ENCODE measurements at regions not wholly inside any gene's neighbourhood (a gene's known extent, or its start where the extent isn't known, plus 50 kb on each side); places are given as distances from the start of the nearest gene placed in this dataset.

DNA sequence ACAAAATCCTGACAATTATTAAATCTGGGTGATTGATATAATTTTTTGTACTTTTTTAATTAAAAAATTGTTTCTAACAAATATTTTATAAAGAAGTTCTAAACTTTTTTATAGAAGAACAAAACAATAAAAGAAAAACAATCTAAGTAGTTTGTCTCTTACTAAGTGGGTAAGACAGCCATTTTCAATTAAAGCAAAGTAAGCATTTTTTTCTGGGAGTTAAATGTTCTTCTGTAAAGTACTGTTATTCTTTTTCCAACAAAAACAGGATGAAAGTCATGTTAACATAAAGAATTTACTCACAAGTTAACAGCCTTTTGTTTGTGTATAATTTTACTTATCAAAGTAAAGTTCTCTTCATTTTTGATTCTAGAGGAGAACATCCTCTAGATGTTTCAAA, 1029.9 kb downstream of the JRKL start:
- ChIA-PET CTCF (no interaction called here), POLR2A (no interaction called here)
- H3K4me1 ChIP-seq: no peaks in the 10 kb centered on the region
- no TSS peak for BruUV-seq (replicated peaks)
- no peaks in the 10 kb centered on the region for H3K9me3 Mint-ChIP-seq (ENCODE audit: unreplicated experiment)
- peaks cover 3% of the 10 kb centered on the region for H3K27me3 Mint-ChIP-seq (ENCODE audit: insufficient read depth, unreplicated experiment)
- DNase-seq: no peak
- no peak overlapping the region for H3K4me3 Mint-ChIP-seq (ENCODE audit: unreplicated experiment)
- no peaks in the 10 kb centered on the region for H3K4me1 Mint-ChIP-seq (ENCODE audit: low read depth, unreplicated experiment)
- H3K27me3 ChIP-seq (replicated peaks; ENCODE audit: control insufficient read depth, insufficient read depth, low read length): no peaks in the 10 kb centered on the region
- no peaks in the 10 kb centered on the region for H3K36me3 ChIP-seq (ENCODE audit: control insufficient read depth, insufficient read depth, low read length)
- no peaks in the 10 kb centered on the region for H3K9me3 ChIP-seq
- H3K36me3 Mint-ChIP-seq (ENCODE audit: insufficient read depth, unreplicated experiment): no peaks in the 10 kb centered on the region
- no peak overlapping the region for H3K4me3 ChIP-seq (ENCODE audit: low read depth, low read length)
- intact Hi-C loops (cut with micrococcal nuclease; ENCODE audit: unreplicated experiment): no loop called here
- no peak overlapping the region for H3K27ac Mint-ChIP-seq (ENCODE audit: unreplicated experiment)
- no peak for TF ChIP-seq CTCF (IDR thresholded peaks at IDR 0.05; ENCODE audit: insufficient read depth in 1 of 2, low read depth in 1 of 2, low read length in 1 of 2, severe bottlenecking in 1 of 2, unreplicated experiment in 1 of 2)

DNA sequence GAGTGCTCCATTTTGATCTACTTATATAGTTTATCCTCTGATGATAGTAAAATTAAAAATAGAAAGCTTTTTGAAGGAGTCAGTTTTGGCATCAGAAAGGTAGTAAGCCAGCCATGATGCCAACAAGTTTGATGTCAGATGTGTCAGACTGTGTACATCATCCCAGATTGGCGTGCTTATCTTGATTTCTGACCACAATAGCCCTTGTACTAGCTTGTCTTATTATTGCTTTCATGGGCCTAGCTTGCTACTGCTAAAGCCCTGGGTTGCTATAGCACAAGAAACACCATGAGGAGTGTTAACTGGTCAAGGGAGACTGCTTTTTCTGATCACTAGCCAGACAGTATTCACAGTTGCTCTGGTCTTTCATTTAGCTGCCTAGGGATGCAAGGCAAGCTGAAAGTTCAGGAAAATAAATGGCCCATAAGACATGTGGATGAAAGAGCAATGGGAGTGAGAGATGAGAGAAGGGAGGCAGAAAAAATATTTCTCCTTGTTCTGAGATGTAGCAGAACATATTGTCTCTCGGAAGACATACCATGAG, 1038.5 kb downstream of the JRKL start:
- peaks cover 2% of the 10 kb centered on the region for H3K27me3 Mint-ChIP-seq (ENCODE audit: insufficient read depth, unreplicated experiment)
- H3K27ac Mint-ChIP-seq (ENCODE audit: unreplicated experiment): no peak overlapping the region
- ChIA-PET POLR2A (no interaction called here), CTCF (no interaction called here)
- H3K4me3 Mint-ChIP-seq (ENCODE audit: unreplicated experiment): no peak overlapping the region
- TF ChIP-seq CTCF (IDR thresholded peaks at IDR 0.05; ENCODE audit: insufficient read depth in 1 of 2, low read depth in 1 of 2, low read length in 1 of 2, severe bottlenecking in 1 of 2, unreplicated experiment in 1 of 2): no peak
- intact Hi-C loops (cut with micrococcal nuclease; ENCODE audit: unreplicated experiment): no loop called here
- H3K4me3 ChIP-seq (ENCODE audit: low read depth, low read length): no peak overlapping the region
- no peaks in the 10 kb centered on the region for H3K4me1 Mint-ChIP-seq (ENCODE audit: low read depth, unreplicated experiment)
- H3K36me3 Mint-ChIP-seq (ENCODE audit: insufficient read depth, unreplicated experiment): no peaks in the 10 kb centered on the region
- H3K9me3 Mint-ChIP-seq (ENCODE audit: unreplicated experiment): no peaks in the 10 kb centered on the region
- no peaks in the 10 kb centered on the region for H3K9me3 ChIP-seq
- H3K27me3 ChIP-seq (replicated peaks; ENCODE audit: control insufficient read depth, insufficient read depth, low read length): no peaks in the 10 kb centered on the region; the same call in 1 of the 2 replicates
- no peak for DNase-seq
- H3K36me3 ChIP-seq (ENCODE audit: control insufficient read depth, insufficient read depth, low read length): no peaks in the 10 kb centered on the region
- no TSS peak for BruUV-seq (replicated peaks)
- no peaks in the 10 kb centered on the region for H3K4me1 ChIP-seq

GRCh38 chr11:97430877-97431276, 1041.1 kb downstream of the JRKL start:
- ChIA-PET POLR2A (no interaction called here), CTCF (no interaction called here)
- Mint-ChIP-seq H3K27ac (ENCODE audit: unreplicated experiment) (no peak overlapping the region), H3K9me3 (ENCODE audit: unreplicated experiment) (no peaks in the 10 kb centered on the region), H3K4me3 (ENCODE audit: unreplicated experiment) (no peak overlapping the region), H3K4me1 (ENCODE audit: low read depth, unreplicated experiment) (no peaks in the 10 kb centered on the region), H3K36me3 (ENCODE audit: insufficient read depth, unreplicated experiment) (no peaks in the 10 kb centered on the region), H3K27me3 (ENCODE audit: insufficient read depth, unreplicated experiment) (peaks cover 2% of the 10 kb centered on the region)
- Histone ChIP-seq H3K36me3 (ENCODE audit: control insufficient read depth, insufficient read depth, low read length) (no peaks in the 10 kb centered on the region), H3K4me1 (no peaks in the 10 kb centered on the region), H3K4me3 (ENCODE audit: low read depth, low read length) (no peak overlapping the region), H3K27me3 (replicated peaks; ENCODE audit: control insufficient read depth, insufficient read depth, low read length) (no peaks in the 10 kb centered on the region; the same call in 1 of the 2 replicates), H3K9me3 (no peaks in the 10 kb centered on the region)
- intact Hi-C loops (cut with micrococcal nuclease; ENCODE audit: unreplicated experiment): no loop called here
- BruUV-seq (replicated peaks): no TSS peak
- no peak for DNase-seq
- no peak for TF ChIP-seq CTCF (IDR thresholded peaks at IDR 0.05; ENCODE audit: insufficient read depth in 1 of 2, low read depth in 1 of 2, low read length in 1 of 2, severe bottlenecking in 1 of 2, unreplicated experiment in 1 of 2)
